HG03342 (cell line): ENCODE measurements at regions not wholly inside any gene's neighbourhood (a gene's known extent, or its start where the extent isn't known, plus 50 kb on each side); places are given as distances from the start of the nearest gene placed in this dataset.
"Not testable (repeated sequence)": the region's sequence is repeated elsewhere in the genome, so short reads cannot be mapped to it uniquely, and the experiment has no call there.

ENCODE experiments used
- ATAC-seq: cut with Tn5 transposase; IDR thresholded peaks from one replicate; pipeline ENCODE4 v1.9.1; 2021; ENCODE audit warnings: mild to moderate bottlenecking, moderate library complexity; ENCODE audit not compliant: unreplicated experiment

DNA sequence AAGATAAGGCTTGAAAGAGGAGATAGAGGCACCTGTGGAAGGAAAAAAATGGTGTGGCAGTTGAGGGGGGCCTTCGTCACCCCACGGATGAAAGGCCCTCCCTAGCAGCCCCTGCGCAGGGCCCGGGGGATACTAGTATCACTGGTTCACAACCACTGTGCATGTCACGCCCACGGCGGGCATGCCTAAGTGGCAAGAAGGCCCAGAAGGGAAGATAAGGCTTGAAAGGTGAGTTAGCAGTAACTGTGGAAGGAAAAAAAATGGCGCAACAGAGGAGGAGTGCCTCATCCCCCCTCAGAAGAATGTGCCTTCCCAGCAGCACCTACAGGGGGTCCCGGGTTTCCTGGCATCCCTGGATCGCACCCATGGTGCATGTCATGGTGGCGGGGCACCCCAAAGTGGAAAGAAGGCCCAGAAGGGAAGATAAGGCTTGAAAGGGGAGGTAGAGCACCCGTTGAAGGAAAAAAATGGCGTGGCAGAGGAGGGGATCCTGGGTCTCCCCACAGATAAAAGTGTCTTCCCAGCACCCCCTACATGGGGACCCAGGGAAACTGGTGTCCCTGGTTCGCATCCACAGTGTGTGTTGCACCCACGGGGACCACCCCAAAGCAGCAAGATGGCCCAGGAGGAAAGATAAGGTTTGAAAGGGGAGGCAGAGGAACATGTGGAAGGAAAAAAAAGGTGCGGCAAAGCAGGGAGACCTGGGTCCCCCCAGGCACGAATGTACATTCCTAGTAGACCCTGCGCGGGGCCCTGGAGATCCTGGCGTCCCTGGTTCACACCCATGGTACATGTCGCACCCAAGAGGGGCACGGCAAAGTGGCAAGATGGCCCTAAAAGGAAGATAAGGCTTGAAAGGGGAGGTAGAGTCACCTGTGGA, 279.2 kb downstream of the ALG10 start:
- ATAC-seq: no peak

- ATAC-seq: no peak
These were observed 280.0 kb downstream of the ALG10 start for GRCh38 chr12:34302131-34302885.

GRCh38 chr12:34303091-34303870, 281.0 kb downstream of the ALG10 start:
- no peak for ATAC-seq

GRCh38 chr12:34304001-34304400, 281.7 kb downstream of the ALG10 start:
- ATAC-seq: no peak

DNA sequence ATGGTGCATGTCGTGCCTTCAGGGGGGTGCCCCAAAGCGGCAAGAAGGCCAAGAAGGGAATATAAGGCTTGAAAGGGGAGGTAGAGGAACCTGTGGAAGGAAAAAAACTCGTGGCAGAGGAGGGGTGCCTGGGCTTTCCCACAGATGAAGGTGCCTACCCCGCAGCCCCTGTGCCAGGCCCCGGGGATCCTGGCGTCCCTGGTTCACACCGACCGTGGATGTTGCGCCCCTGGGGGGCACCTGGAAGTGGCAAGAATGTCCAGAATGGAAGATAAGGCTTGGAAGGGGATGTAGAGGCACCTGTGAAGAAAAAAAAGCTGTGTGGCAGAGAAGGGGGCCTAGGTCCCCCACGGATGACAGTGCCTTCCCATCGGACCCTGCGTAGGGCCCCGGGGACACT, 282.2 kb downstream of the ALG10 start:
- ATAC-seq: no peak

DNA sequence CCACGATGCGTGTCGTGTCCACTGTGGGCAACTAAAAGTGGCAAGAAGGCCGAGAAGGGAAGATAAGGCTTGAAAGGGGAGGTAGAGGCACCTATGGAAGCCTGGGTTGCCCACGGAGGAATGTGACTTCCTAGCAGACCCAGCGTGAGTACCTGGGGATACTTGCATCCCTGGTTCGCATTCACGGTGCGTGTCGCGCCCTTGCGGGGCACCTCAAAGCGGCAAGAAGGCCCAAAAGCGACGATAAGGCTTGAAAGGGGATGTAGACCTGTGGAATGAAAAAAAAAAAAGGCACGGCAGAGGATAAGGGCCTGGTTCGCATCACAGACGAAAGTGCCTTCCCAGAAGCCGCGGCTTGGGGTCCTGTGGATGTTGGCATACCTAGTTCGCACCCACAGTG, 282.9 kb downstream of the ALG10 start:
- no peak for ATAC-seq

- ATAC-seq: no peak
These were observed 284.0 kb downstream of the ALG10 start for GRCh38 chr12:34306133-34306830.

- ATAC-seq: not testable (repeated sequence)
These were observed 287.8 kb downstream of the ALG10 start for GRCh38 chr12:34309806-34310804.

- ATAC-seq: no peak
These were observed 289.0 kb downstream of the ALG10 start for GRCh38 chr12:34311337-34311736.

- ATAC-seq: no peak
These were observed 305.4 kb downstream of the ALG10 start for GRCh38 chr12:34327671-34328070.

DNA sequence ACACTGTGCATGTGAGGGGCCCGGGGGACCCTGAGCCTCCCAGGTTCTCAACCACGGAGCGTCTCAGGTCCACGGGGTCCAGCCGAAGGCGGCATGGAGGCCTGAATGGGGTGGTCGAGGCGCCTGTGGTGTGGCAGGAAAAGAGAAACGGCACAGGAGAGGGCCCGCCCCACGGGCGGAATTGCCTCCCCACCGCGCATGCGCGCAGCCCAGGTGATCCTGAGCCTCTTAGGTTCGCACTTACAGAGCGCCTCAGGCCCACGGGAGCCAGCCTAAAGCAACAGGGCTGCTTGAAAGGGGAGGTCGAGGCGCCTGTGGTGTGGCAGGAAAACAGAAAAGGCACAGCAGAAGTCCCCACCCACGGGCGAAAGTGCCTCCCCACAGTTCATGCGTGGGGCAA, 311.0 kb downstream of the ALG10 start:
- no peak for ATAC-seq

DNA sequence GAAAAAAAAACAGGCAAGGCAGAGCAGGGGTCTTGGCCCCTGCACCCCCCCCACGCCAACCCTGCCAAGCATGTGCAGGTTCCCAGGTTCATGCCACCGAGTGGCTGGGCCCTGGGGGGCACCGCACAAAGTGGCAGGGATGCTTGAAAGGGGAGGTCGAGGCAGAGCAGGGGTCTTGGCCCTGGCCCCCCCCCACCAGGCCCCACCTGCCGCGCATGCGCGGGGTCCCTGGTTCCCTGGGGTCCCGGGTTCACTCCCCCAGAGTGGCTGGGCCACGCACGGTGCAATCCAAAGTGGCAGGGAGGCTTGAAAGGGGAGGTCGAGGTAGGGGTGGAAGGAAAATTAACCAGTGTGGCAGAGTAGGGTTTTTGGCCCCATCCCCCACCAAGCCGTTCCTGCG, 312.2 kb downstream of the ALG10 start:
- ATAC-seq: no peak

DNA sequence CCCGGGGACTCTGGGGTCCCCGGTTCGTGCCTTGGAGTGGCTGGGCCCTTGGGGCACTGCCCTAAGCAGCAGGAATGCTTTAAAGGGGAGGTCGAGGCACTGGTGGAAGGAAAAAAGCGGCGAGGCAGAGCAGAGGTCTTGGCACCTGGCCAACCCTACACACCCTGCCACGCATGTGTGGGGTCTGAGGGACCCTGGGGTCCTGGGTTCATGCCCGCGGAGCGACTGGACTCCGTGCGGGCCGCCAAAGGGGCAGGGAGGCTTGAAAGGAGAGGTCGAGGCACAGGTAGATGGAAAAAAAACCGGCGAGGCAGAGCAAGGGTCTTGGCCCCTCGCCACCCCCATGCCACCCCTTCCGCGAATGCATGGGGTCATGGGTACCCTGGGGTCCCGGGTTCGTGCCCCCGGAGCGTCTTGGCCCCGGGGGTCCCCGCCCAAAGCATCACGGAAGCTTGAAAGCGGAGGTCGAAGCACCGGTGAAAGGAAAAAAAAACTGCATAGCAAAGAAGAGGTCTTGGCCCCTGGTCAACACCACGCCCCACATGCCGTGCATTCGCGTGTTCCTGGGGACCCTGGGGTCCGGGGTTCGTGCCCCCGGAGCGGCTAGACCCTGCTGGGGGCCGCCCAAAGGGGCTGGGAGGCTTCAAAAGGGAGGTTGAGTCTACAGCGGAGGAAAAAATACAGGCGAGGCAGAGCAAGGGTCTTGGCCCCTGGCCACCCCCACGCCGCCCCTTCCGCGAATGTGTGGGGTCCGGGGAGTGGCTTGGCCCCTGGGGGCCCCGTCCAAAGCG, 312.9 kb downstream of the ALG10 start:
- ATAC-seq: no peak

DNA sequence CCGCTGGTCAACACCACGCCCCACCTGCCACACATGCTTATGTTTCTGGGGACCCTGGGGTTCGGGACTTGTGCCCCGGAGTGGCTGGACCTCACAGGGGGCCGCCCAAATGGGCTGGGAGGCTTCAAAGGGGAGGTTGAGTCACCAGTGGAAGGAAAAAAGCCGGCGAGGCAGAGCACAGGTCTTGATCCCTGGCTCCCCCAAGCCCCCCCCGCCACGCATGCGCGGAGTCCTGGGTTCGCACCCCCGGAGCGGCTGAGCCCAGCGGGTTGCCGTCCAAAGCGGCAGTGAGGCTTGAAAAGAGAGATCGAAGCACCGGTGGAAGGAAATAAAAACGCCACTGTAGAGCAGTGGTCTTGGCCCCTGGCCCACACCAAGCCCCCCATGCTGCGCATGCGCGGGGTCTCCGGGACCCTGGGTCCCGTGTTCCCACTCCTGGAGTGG, 313.5 kb downstream of the ALG10 start:
- no peak for ATAC-seq

- no peak for ATAC-seq
These were observed 314.5 kb downstream of the ALG10 start for GRCh38 chr12:34336619-34337465.

- no peak for ATAC-seq
These were observed 316.5 kb downstream of the ALG10 start for GRCh38 chr12:34338751-34339150.

DNA sequence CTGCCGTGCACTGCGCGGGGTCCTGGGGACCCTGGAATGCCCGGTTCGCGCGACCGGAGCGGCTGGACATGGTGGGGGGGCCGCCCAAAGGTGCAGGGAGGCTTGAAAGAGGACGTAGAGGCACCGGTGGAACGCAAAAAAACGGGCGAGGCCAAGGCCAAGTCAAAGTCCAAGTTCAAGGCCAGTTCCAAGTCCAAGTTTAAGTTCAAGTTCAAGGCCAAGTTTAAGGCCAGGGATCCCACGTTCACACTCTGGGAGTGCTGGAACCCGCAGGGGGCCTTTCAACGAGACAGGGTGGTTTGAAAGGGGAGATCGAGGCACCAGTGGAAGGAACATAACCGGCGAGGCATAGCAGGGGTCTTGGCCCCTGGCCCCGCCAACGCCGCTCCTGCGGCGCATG, 317.6 kb downstream of the ALG10 start:
- ATAC-seq: no peak
